ENCODE measurements at regions not wholly inside any gene's neighbourhood (a gene's known extent, or its start where the extent isn't known, plus 50 kb on each side); places are given as distances from the start of the nearest gene placed in this dataset.

- Histone ChIP-seq H3K27me3 (no peaks in the 10 kb centered on the region), H3K36me3 (no peaks in the 10 kb centered on the region), H3K4me1 (ENCODE audit: insufficient read depth) (peaks cover 4% of the 10 kb centered on the region), H3K27ac (no peak overlapping the region), H3K4me3 (no peak overlapping the region), H3K9me3 (no peaks in the 10 kb centered on the region)
- TF ChIP-seq CTCF (IDR thresholded peaks at IDR 0.05) (no peak), POLR2A (IDR thresholded peaks at IDR 0.05) (no peak), EP300 (IDR thresholded peaks at IDR 0.05) (no peak)
- no peak for DNase-seq
- intact Hi-C loops (cut with DNase I): no loop called here
- 16 to 19% (median 16%) methylated on average over 3 of the region's 3 CpGs for WGBS, 3 donors
Observed at GRCh38 chr15:35311615-35312014, 226.5 kb upstream of the NANOGP8 start.

- 83 to 95% (median 89%) methylated on average over 3 of the region's 3 CpGs for WGBS, 3 donors
- Histone ChIP-seq H3K36me3 (no peaks in the 10 kb centered on the region), H3K4me3 (no peak overlapping the region), H3K27ac (no peak overlapping the region), H3K27me3 (no peaks in the 10 kb centered on the region), H3K9me3 (no peaks in the 10 kb centered on the region), H3K4me1 (ENCODE audit: insufficient read depth) (peaks cover 7% of the 10 kb centered on the region)
- no peak for DNase-seq
- intact Hi-C loops (cut with DNase I): no loop called here
- TF ChIP-seq EP300 (IDR thresholded peaks at IDR 0.05): no peak
- no peak for TF ChIP-seq CTCF (IDR thresholded peaks at IDR 0.05)
- TF ChIP-seq POLR2A (IDR thresholded peaks at IDR 0.05): no peak
Observed at GRCh38 chr15:35309886-35310285, 224.8 kb upstream of the NANOGP8 start.

GRCh38 chr15:35308802-35309201 is 223.7 kb upstream of the NANOGP8 start:
- Histone ChIP-seq H3K4me3 (no peak overlapping the region), H3K9me3 (no peaks in the 10 kb centered on the region), H3K27me3 (no peaks in the 10 kb centered on the region), H3K4me1 (ENCODE audit: insufficient read depth) (peaks cover 7% of the 10 kb centered on the region), H3K36me3 (no peaks in the 10 kb centered on the region), H3K27ac (no peak overlapping the region)
- 11 to 13% (median 12%) methylated on average over 2 of the region's 2 CpGs for WGBS, 3 donors
- intact Hi-C loops (cut with DNase I): no loop called here
- DNase-seq: no peak
- TF ChIP-seq CTCF (IDR thresholded peaks at IDR 0.05): no peak
- TF ChIP-seq EP300 (IDR thresholded peaks at IDR 0.05): no peak
- TF ChIP-seq POLR2A (IDR thresholded peaks at IDR 0.05): no peak

- Histone ChIP-seq H3K36me3 (no peaks in the 10 kb centered on the region), H3K4me1 (ENCODE audit: insufficient read depth) (peaks cover 7% of the 10 kb centered on the region), H3K27ac (no peak overlapping the region), H3K4me3 (no peak overlapping the region), H3K27me3 (no peaks in the 10 kb centered on the region), H3K9me3 (no peaks in the 10 kb centered on the region)
- intact Hi-C loops (cut with DNase I): no loop called here
- 94 to 97% (median 95%) methylated on average over 1 of the region's 1 CpG for WGBS, 3 donors
- no peak for DNase-seq
- TF ChIP-seq EP300 (IDR thresholded peaks at IDR 0.05) (no peak), POLR2A (IDR thresholded peaks at IDR 0.05) (no peak), CTCF (IDR thresholded peaks at IDR 0.05) (no peak)
Observed at GRCh38 chr15:35307676-35308075, 222.6 kb upstream of the NANOGP8 start.

GRCh38 chr15:35307026-35307425 is 221.9 kb upstream of the NANOGP8 start:
- intact Hi-C loops (cut with DNase I): no loop called here
- Histone ChIP-seq H3K4me1 (ENCODE audit: insufficient read depth) (peaks cover 7% of the 10 kb centered on the region), H3K4me3 (no peak overlapping the region), H3K36me3 (no peaks in the 10 kb centered on the region), H3K9me3 (no peaks in the 10 kb centered on the region), H3K27me3 (no peaks in the 10 kb centered on the region), H3K27ac (no peak overlapping the region)
- TF ChIP-seq POLR2A (IDR thresholded peaks at IDR 0.05) (no peak), CTCF (IDR thresholded peaks at IDR 0.05) (no peak), EP300 (IDR thresholded peaks at IDR 0.05) (no peak)
- DNase-seq: no peak
- WGBS, 3 donors: 36 to 45% (median 40%) methylated on average over 1 of the region's 1 CpG

Data from ovary (tissue), 7 donors.